HCT116 (cell line): ENCODE measurements at regions not wholly inside any gene's neighbourhood (a gene's known extent, or its start where the extent isn't known, plus 50 kb on each side); places are given as distances from the start of the nearest gene placed in this dataset.

Experiments
- CTCF ChIP-seq, 3 experiments: fragments of 200-600 bp in 1 of 3; sonication (generic) in 1 of 3; IDR thresholded peaks in 2 of 3; conservative IDR thresholded peaks in 1 of 3; 2 replicates each; pipeline ENCODE4 v1.5.1; 2012 to 2017; ENCODE audit warnings: low read depth in 2 of 3, low read length in 2 of 3, antibody characterized with exemption in 1 of 3, borderline replicate concordance in 1 of 3, control low read depth in 1 of 3, mild to moderate bottlenecking in 1 of 3, mixed read lengths in 1 of 3, mixed run types in 1 of 3, moderate library complexity in 1 of 3; ENCODE audit not compliant: insufficient read depth in 1 of 3
- EGR1 ChIP-seq: IDR thresholded peaks from 2 replicates; pipeline ENCODE4 v1.6.1; 2012; ENCODE audit warnings: low read depth
- ELF1 ChIP-seq: IDR thresholded peaks from 2 replicates; pipeline ENCODE4 v1.6.1; 2012; ENCODE audit warnings: low read depth, borderline replicate concordance
- EZH2 ChIP-seq: fragments of 200-600 bp; sonication (generic); IDR thresholded peaks from 2 replicates; pipeline ENCODE4 v1.6.1; 2017; ENCODE audit warnings: antibody characterized with exemption, mixed run types
- EZH2phosphoT487 ChIP-seq: fragments of 200-600 bp; IDR thresholded peaks from 2 replicates; pipeline ENCODE4 v1.6.1; 2018; ENCODE audit warnings: antibody characterized with exemption, borderline replicate concordance
- FOSL1 ChIP-seq: IDR thresholded peaks from 2 replicates; pipeline ENCODE4 v1.6.1; 2012; ENCODE audit warnings: low read depth
- JUND ChIP-seq: IDR thresholded peaks from 2 replicates; pipeline ENCODE4 v1.6.1; 2012
- POLR2A ChIP-seq: IDR thresholded peaks from 2 replicates; pipeline ENCODE4 v1.7.0; 2011; ENCODE audit warnings: borderline replicate concordance; ENCODE audit not compliant: insufficient read depth, insufficient read length; ENCODE audit errors: extremely low read depth
- POLR2AphosphoS5 ChIP-seq: IDR thresholded peaks from 2 replicates; pipeline ENCODE4 v1.6.1; 2011; ENCODE audit warnings: mild to moderate bottlenecking, low read depth, low read length, moderate library complexity
- TCF7L2 ChIP-seq: IDR thresholded peaks from 2 replicates; pipeline ENCODE4 v1.7.0; 2011; ENCODE audit warnings: borderline replicate concordance, inconsistent platforms; ENCODE audit not compliant: insufficient read depth, insufficient read length; ENCODE audit errors: extremely low read depth
- ZFX ChIP-seq: fragments of 450-650 bp; IDR thresholded peaks from 2 replicates; pipeline ENCODE4 v1.6.1; 2017
- TF ChIP-seq, protein P1 (sequence below): IDR thresholded peaks from 2 replicates; pipeline ENCODE4 v1.6.1; 2012
- TF ChIP-seq, protein P2 (sequence below): IDR thresholded peaks from 2 replicates; pipeline ENCODE4 v1.6.1; 2011; ENCODE audit warnings: mild to moderate bottlenecking, low read length, moderate library complexity; ENCODE audit not compliant: insufficient replicate concordance; ENCODE audit errors: extremely low read depth
- TF ChIP-seq, protein P3 (sequence below): IDR thresholded peaks from 2 replicates; pipeline ENCODE4 v1.6.1; 2012; ENCODE audit warnings: low read depth

GRCh38 chr7:57216340-57216739, 84.1 kb upstream of the ZNF479 start:
- no peak for TF ChIP-seq FOSL1
- TF ChIP-seq POLR2A: no peak
- TF ChIP-seq, protein P1, sequence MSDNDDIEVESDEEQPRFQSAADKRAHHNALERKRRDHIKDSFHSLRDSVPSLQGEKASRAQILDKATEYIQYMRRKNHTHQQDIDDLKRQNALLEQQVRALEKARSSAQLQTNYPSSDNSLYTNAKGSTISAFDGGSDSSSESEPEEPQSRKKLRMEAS: no peak
- TF ChIP-seq JUND: no peak
- TF ChIP-seq CTCF (IDR thresholded peaks at IDR 0.05 in 2 of 3, conservative IDR thresholded peaks at IDR 0.05 in 1 of 3; ENCODE audit: borderline replicate concordance in 1 of 3, insufficient read depth in 1 of 3, low read depth in 2 of 3, low read length in 2 of 3): no peak
- TF ChIP-seq, protein P2, sequence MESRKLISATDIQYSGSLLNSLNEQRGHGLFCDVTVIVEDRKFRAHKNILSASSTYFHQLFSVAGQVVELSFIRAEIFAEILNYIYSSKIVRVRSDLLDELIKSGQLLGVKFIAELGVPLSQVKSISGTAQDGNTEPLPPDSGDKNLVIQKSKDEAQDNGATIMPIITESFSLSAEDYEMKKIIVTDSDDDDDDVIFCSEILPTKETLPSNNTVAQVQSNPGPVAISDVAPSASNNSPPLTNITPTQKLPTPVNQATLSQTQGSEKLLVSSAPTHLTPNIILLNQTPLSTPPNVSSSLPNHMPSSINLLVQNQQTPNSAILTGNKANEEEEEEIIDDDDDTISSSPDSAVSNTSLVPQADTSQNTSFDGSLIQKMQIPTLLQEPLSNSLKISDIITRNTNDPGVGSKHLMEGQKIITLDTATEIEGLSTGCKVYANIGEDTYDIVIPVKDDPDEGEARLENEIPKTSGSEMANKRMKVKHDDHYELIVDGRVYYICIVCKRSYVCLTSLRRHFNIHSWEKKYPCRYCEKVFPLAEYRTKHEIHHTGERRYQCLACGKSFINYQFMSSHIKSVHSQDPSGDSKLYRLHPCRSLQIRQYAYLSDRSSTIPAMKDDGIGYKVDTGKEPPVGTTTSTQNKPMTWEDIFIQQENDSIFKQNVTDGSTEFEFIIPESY: no peak
- no peak for TF ChIP-seq EZH2phosphoT487
- TF ChIP-seq ZFX: no peak
- TF ChIP-seq POLR2AphosphoS5: no peak
- TF ChIP-seq EZH2: no peak
- no peak for TF ChIP-seq ELF1
- TF ChIP-seq, protein P3, sequence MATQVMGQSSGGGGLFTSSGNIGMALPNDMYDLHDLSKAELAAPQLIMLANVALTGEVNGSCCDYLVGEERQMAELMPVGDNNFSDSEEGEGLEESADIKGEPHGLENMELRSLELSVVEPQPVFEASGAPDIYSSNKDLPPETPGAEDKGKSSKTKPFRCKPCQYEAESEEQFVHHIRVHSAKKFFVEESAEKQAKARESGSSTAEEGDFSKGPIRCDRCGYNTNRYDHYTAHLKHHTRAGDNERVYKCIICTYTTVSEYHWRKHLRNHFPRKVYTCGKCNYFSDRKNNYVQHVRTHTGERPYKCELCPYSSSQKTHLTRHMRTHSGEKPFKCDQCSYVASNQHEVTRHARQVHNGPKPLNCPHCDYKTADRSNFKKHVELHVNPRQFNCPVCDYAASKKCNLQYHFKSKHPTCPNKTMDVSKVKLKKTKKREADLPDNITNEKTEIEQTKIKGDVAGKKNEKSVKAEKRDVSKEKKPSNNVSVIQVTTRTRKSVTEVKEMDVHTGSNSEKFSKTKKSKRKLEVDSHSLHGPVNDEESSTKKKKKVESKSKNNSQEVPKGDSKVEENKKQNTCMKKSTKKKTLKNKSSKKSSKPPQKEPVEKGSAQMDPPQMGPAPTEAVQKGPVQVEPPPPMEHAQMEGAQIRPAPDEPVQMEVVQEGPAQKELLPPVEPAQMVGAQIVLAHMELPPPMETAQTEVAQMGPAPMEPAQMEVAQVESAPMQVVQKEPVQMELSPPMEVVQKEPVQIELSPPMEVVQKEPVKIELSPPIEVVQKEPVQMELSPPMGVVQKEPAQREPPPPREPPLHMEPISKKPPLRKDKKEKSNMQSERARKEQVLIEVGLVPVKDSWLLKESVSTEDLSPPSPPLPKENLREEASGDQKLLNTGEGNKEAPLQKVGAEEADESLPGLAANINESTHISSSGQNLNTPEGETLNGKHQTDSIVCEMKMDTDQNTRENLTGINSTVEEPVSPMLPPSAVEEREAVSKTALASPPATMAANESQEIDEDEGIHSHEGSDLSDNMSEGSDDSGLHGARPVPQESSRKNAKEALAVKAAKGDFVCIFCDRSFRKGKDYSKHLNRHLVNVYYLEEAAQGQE: no peak
- TF ChIP-seq TCF7L2: no peak
- TF ChIP-seq EGR1: no peak
